ENCODE measurements at regions not wholly inside any gene's neighbourhood (a gene's known extent, or its start where the extent isn't known, plus 50 kb on each side); places are given as distances from the start of the nearest gene placed in this dataset.

DNA sequence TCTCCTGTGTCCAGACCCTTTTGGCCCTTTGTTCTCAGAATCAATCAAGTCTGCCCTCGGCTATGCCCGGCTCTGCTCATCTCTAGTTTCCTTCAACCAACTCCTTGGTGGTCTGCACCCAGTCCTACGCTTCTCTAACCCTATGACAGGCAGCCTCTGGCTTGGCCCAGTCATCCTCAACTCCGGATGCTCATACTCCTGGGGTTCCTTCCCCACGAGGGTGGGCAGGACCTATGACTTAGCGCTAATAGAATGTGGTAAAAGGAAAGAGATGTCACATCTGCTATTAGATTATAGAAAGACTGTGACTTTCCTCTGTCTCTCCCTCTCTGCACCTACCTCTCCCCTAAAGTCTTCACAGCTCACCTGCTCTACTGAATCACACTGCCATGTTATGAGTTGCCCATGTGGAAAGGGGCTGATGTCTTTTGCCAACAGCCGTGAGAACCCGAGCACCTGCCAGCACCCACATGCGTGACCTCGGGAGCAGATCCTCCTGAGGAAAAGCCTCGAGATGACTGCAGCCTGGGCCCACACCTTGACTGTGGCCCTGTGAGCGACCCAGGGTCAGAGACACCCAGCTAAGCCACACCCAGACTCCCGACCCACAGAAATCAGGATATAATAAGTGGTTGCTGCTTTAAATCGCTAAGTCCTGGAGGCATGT is 334.9 kb downstream of the GADD45G start:
- peaks cover 26% of the 10 kb centered on the region for H3K27me3 Mint-ChIP-seq (ENCODE audit: low read depth, poor library complexity)

DNA sequence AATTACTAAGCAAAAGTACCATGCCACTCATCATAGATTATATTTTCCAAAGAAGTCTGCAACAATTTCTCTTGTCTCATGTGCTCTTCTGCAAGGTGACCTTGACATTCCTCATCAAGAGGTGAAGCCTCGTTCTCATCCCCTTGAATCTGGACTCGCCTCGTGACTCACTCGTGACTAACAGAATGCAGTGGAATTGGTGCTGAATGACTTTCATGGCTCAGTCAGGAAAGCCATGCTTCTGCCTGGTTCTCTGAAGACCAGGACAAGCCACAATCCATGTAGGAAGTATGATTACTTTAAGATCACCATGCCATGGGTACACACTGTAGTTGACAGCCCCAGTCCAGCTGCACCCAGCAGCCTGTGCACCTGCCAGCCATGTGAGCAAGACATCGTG is 335.8 kb downstream of the GADD45G start:
- H3K4me3 Mint-ChIP-seq, result no peak overlapping the region
- DNase-seq, result no peak
- peaks cover 57% of the 10 kb centered on the region for H3K4me1 Mint-ChIP-seq
- peaks cover 3% of the 10 kb centered on the region for H3K9me3 Mint-ChIP-seq
- peaks cover 5% of the 10 kb centered on the region for H3K36me3 Mint-ChIP-seq (ENCODE audit: low read depth)
- H3K27me3 Mint-ChIP-seq (ENCODE audit: low read depth, poor library complexity), result peaks cover 20% of the 10 kb centered on the region
- H3K27ac Mint-ChIP-seq, result no peak overlapping the region
- TF ChIP-seq, protein P1, sequence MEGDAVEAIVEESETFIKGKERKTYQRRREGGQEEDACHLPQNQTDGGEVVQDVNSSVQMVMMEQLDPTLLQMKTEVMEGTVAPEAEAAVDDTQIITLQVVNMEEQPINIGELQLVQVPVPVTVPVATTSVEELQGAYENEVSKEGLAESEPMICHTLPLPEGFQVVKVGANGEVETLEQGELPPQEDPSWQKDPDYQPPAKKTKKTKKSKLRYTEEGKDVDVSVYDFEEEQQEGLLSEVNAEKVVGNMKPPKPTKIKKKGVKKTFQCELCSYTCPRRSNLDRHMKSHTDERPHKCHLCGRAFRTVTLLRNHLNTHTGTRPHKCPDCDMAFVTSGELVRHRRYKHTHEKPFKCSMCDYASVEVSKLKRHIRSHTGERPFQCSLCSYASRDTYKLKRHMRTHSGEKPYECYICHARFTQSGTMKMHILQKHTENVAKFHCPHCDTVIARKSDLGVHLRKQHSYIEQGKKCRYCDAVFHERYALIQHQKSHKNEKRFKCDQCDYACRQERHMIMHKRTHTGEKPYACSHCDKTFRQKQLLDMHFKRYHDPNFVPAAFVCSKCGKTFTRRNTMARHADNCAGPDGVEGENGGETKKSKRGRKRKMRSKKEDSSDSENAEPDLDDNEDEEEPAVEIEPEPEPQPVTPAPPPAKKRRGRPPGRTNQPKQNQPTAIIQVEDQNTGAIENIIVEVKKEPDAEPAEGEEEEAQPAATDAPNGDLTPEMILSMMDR (IDR thresholded peaks at IDR 0.05), result no peak

More for the DNA sequence above, 334.9 kb downstream of the GADD45G start:
- DNase-seq, result no peak
- peaks cover 66% of the 10 kb centered on the region for H3K4me1 Mint-ChIP-seq
- no peak overlapping the region for H3K4me3 Mint-ChIP-seq
- TF ChIP-seq, protein P1 (IDR thresholded peaks at IDR 0.05), result no peak
- H3K27ac Mint-ChIP-seq, result no peak overlapping the region
- H3K36me3 Mint-ChIP-seq (ENCODE audit: low read depth), result peaks cover 5% of the 10 kb centered on the region
- H3K9me3 Mint-ChIP-seq, result peaks cover 3% of the 10 kb centered on the region

GRCh38 chr9:89941875-89942274 is 337.1 kb downstream of the GADD45G start:
- H3K9me3 Mint-ChIP-seq, result no peaks in the 10 kb centered on the region
- H3K27me3 Mint-ChIP-seq (ENCODE audit: low read depth, poor library complexity), result peaks cover 17% of the 10 kb centered on the region
- TF ChIP-seq, protein P1 (IDR thresholded peaks at IDR 0.05), result no peak
- no peaks in the 10 kb centered on the region for H3K36me3 Mint-ChIP-seq (ENCODE audit: low read depth)
- H3K4me3 Mint-ChIP-seq, result no peak overlapping the region
- DNase-seq, result no peak
- peaks cover 48% of the 10 kb centered on the region for H3K4me1 Mint-ChIP-seq
- H3K27ac Mint-ChIP-seq, result no peak overlapping the region

GRCh38 chr9:89942643-89943042 is 337.8 kb downstream of the GADD45G start:
- DNase-seq, result no peak
- H3K27me3 Mint-ChIP-seq (ENCODE audit: low read depth, poor library complexity), result peaks cover 20% of the 10 kb centered on the region
- TF ChIP-seq, protein P1 (IDR thresholded peaks at IDR 0.05), result no peak
- peaks cover 54% of the 10 kb centered on the region for H3K4me1 Mint-ChIP-seq
- no peak overlapping the region for H3K27ac Mint-ChIP-seq
- no peak overlapping the region for H3K4me3 Mint-ChIP-seq
- H3K36me3 Mint-ChIP-seq (ENCODE audit: low read depth), result no peaks in the 10 kb centered on the region
- H3K9me3 Mint-ChIP-seq, result no peaks in the 10 kb centered on the region

DNA sequence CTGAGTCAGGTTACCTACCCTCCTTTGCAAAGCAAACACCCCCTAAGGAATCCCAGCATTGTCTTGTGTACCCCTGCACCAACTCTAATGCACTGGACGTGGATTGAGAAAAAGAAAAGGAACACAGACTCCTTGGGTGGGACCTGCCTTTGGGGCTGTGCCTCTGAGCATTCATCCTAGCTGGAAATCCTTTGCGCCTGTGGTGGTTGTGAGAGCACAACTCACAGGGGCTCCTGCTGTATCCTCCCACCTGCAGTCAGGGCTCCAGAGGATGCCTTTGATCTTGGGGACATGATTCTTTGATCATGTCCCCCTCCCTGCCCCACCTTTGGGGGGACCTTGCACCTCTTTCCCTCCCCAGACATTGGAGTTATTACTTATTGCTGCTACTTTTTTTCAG is 338.5 kb downstream of the GADD45G start:
- TF ChIP-seq, protein P1 (IDR thresholded peaks at IDR 0.05), result no peak
- peaks cover 20% of the 10 kb centered on the region for H3K27me3 Mint-ChIP-seq (ENCODE audit: low read depth, poor library complexity)

GRCh38 chr9:89943728-89944127 is 338.9 kb downstream of the GADD45G start:
- Mint-ChIP-seq H3K4me1 (peaks cover 61% of the 10 kb centered on the region), H3K27me3 (ENCODE audit: low read depth, poor library complexity) (peaks cover 20% of the 10 kb centered on the region), H3K4me3 (no peak overlapping the region), H3K36me3 (ENCODE audit: low read depth) (no peaks in the 10 kb centered on the region), H3K27ac (no peak overlapping the region), H3K9me3 (no peaks in the 10 kb centered on the region)
- TF ChIP-seq, protein P1 (IDR thresholded peaks at IDR 0.05), result no peak
- DNase-seq, result no peak

More for the DNA sequence above, 338.5 kb downstream of the GADD45G start:
- no peak overlapping the region for H3K27ac Mint-ChIP-seq
- no peaks in the 10 kb centered on the region for H3K36me3 Mint-ChIP-seq (ENCODE audit: low read depth)
- no peaks in the 10 kb centered on the region for H3K9me3 Mint-ChIP-seq
- no peak for DNase-seq
- no peak overlapping the region for H3K4me3 Mint-ChIP-seq
- H3K4me1 Mint-ChIP-seq, result peaks cover 60% of the 10 kb centered on the region
